Neural crest cell (in vitro differentiated cells): ENCODE measurements at regions not wholly inside any gene's neighbourhood (a gene's known extent, or its start where the extent isn't known, plus 50 kb on each side); places are given as distances from the start of the nearest gene placed in this dataset.
"Not testable (repeated sequence)": the region's sequence is repeated elsewhere in the genome, so short reads cannot be mapped to it uniquely, and the experiment has no call there.

Experiments
- DNase-seq: peaks from one replicate; pipeline ENCODE4 v3.0.0; 2021; ENCODE audit warnings: low read depth, mixed read lengths, low spot score
- H3K27ac Mint-ChIP-seq: one replicate; pipeline ENCODE4 v1.8.0; 2021; ENCODE audit warnings: mild to moderate bottlenecking, mixed read lengths; ENCODE audit not compliant: unreplicated experiment
- H3K27me3 Mint-ChIP-seq: 2 replicates; pipeline ENCODE4 v1.8.0; 2021; ENCODE audit warnings: low read depth, mild to moderate bottlenecking, mixed read lengths
- H3K36me3 Mint-ChIP-seq: 2 replicates; pipeline ENCODE4 v1.8.0; 2021; ENCODE audit warnings: low read depth, mild to moderate bottlenecking, mixed read lengths
- H3K4me1 Mint-ChIP-seq: 2 replicates; pipeline ENCODE4 v1.8.0; 2021; ENCODE audit warnings: mixed read lengths
- H3K4me3 Mint-ChIP-seq: one replicate; pipeline ENCODE4 v1.8.0; 2021; ENCODE audit warnings: mild to moderate bottlenecking, mixed read lengths
- H3K9me3 Mint-ChIP-seq: 2 replicates; pipeline ENCODE4 v1.8.0; 2021; ENCODE audit warnings: mixed read lengths
- CTCF ChIP-seq: fragments of 200-600 bp; sonication (generic); conservative IDR thresholded peaks from 2 replicates; pipeline ENCODE4 v1.5.0; 2021; ENCODE audit warnings: antibody characterized with exemption, mild to moderate bottlenecking

- no peak for TF ChIP-seq CTCF
- peaks cover 5% of the 10 kb centered on the region for H3K9me3 Mint-ChIP-seq
- DNase-seq: no peak
- no peak overlapping the region for H3K27ac Mint-ChIP-seq
- H3K4me3 Mint-ChIP-seq: no peak overlapping the region
- no peaks in the 10 kb centered on the region for H3K4me1 Mint-ChIP-seq
- no peaks in the 10 kb centered on the region for H3K36me3 Mint-ChIP-seq
- H3K27me3 Mint-ChIP-seq: no peaks in the 10 kb centered on the region
Observed at GRCh38 chrX:148284056-148284455, 216.4 kb upstream of the AFF2 start.

GRCh38 chrX:148284821-148285220, 215.6 kb upstream of the AFF2 start:
- DNase-seq: no peak
- Mint-ChIP-seq H3K4me3 (no peak overlapping the region), H3K4me1 (no peaks in the 10 kb centered on the region), H3K27me3 (no peaks in the 10 kb centered on the region), H3K27ac (no peak overlapping the region), H3K9me3 (peaks cover 7% of the 10 kb centered on the region), H3K36me3 (no peaks in the 10 kb centered on the region)
- no peak for TF ChIP-seq CTCF

- H3K36me3 Mint-ChIP-seq: no peaks in the 10 kb centered on the region
- no peak for DNase-seq
- TF ChIP-seq CTCF: no peak
- H3K9me3 Mint-ChIP-seq: peaks cover 16% of the 10 kb centered on the region
- no peaks in the 10 kb centered on the region for H3K27me3 Mint-ChIP-seq
- H3K4me1 Mint-ChIP-seq: no peaks in the 10 kb centered on the region
- H3K4me3 Mint-ChIP-seq: no peak overlapping the region
- no peak overlapping the region for H3K27ac Mint-ChIP-seq
Observed at GRCh38 chrX:148288451-148288850, 212.0 kb upstream of the AFF2 start.

- H3K27me3 Mint-ChIP-seq: no peaks in the 10 kb centered on the region
- H3K9me3 Mint-ChIP-seq: peaks cover 18% of the 10 kb centered on the region
- no peak for TF ChIP-seq CTCF
- no peak overlapping the region for H3K27ac Mint-ChIP-seq
- no peaks in the 10 kb centered on the region for H3K4me1 Mint-ChIP-seq
- DNase-seq: no peak
- no peaks in the 10 kb centered on the region for H3K36me3 Mint-ChIP-seq
- no peak overlapping the region for H3K4me3 Mint-ChIP-seq
Observed at GRCh38 chrX:148290041-148290440, 210.4 kb upstream of the AFF2 start.

GRCh38 chrX:148290931-148291330, 209.5 kb upstream of the AFF2 start:
- Mint-ChIP-seq H3K27me3 (no peaks in the 10 kb centered on the region), H3K4me3 (no peak overlapping the region), H3K9me3 (peaks cover 22% of the 10 kb centered on the region), H3K4me1 (no peaks in the 10 kb centered on the region), H3K36me3 (peaks cover 4% of the 10 kb centered on the region), H3K27ac (no peak overlapping the region)
- no peak for TF ChIP-seq CTCF
- DNase-seq: no peak

- no peaks in the 10 kb centered on the region for H3K27me3 Mint-ChIP-seq
- peaks cover 21% of the 10 kb centered on the region for H3K9me3 Mint-ChIP-seq
- no peaks in the 10 kb centered on the region for H3K4me1 Mint-ChIP-seq
- no peak for DNase-seq
- no peak for TF ChIP-seq CTCF
- H3K27ac Mint-ChIP-seq: no peak overlapping the region
- H3K36me3 Mint-ChIP-seq: peaks cover 4% of the 10 kb centered on the region
- H3K4me3 Mint-ChIP-seq: no peak overlapping the region
Observed at GRCh38 chrX:148298737-148299136, 201.7 kb upstream of the AFF2 start.

- H3K4me1 Mint-ChIP-seq, H3K4me3 Mint-ChIP-seq, H3K27ac Mint-ChIP-seq, H3K36me3 Mint-ChIP-seq, H3K9me3 Mint-ChIP-seq, DNase-seq, H3K27me3 Mint-ChIP-seq: not testable (repeated sequence)
Observed at GRCh38 chrX:148305214-148305613, 195.2 kb upstream of the AFF2 start.
